HG02981 (cell line): ENCODE measurements at regions not wholly inside any gene's neighbourhood (a gene's known extent, or its start where the extent isn't known, plus 50 kb on each side); places are given as distances from the start of the nearest gene placed in this dataset.
"Not testable (repeated sequence)": the region's sequence is repeated elsewhere in the genome, so short reads cannot be mapped to it uniquely, and the experiment has no call there.

ENCODE experiments used
- ATAC-seq: cut with Tn5 transposase; IDR thresholded peaks from one replicate; pipeline ENCODE4 v1.9.1; 2021; ENCODE audit warnings: mild to moderate bottlenecking, moderate library complexity; ENCODE audit not compliant: unreplicated experiment

DNA sequence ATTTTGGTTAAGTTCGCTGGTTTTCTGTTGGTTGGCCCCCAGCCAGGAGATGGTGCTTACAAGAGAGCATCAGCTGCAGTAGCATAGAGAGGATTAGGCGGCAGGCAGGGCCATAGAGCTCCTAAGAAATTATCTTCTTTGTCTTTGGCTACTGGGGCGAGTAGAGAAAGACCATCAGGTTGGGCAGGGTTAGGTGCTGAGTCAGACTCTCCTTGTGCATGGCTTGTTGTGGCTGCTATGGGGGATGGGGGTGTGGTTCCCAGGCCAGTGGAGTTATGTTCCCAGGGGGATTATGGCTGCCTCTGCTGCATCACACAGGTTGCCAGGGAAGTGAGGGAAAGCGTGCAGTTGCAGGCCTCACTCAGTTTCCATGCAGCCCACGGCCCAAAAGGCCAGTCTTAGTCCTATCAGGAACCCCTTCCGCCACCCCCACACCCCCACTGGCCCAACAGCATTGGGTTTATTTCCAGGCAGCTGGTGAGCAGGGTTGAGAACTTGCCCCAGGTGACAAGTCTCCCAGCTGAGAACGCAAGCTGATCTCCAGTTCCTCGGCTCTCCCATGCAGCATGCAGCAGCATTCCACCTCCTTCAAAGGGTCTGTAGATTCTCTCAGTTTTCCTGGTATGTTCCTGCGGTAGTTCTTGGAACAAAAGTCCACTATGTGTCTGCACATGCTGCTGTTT lies 243.7 kb downstream of the UTRN start:
- ATAC-seq, result peak; percentile 77

DNA sequence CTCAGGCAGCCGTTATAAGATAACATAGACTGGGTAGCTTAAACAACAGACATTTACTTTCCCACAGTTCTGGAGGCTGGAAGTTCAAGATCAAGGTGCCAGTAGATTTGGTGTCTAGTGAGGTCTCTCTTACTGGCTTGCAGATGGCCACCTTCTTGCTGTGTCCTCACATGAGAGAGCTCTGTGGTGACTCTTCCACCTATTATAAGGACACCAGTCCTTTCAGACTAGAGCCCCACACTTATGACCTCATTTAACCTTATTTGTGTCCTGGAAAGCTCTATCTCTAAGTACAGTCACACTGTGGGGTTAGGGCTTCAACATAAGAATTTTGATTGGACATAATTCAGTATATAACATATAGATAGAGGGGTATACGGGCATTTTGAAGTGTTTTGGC lies 245.0 kb downstream of the UTRN start:
- no peak for ATAC-seq

DNA sequence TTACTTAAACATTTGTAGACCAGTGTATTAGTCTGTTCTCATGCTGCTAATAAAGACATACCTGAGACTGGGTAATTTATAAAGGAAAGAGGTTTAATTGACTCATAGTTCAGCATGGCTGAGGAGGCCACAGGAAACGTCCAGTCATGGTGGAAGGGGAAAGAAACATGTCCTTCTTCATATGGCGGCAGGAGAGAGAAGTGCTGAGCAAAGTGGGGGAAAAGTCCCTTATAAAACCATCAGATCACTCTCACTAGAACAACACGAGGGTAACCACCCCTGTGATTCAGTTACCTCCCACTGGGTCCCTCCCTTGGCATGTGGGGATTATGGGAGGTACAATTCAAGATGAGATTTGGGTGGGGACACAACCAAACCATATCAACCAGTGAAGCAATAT lies 247.1 kb downstream of the UTRN start:
- not testable (repeated sequence) for ATAC-seq

DNA sequence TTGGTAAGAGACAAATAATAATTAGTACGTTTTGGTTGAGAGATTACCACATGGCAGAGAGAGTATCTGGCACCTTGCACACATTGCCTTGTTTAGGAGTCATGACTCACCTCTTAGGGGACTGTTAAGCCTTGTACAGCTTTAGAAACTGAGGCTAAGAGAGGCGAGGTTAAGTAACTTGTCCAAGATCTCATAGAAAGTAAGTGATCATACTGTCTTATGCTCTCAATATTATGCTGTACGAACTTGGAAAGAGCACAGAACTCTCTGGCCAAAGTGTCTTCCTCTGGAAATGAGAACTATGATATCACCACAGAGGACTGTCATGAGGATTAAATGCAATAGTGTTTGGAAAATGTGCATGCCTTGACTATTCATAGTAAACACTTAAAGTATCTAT lies 249.0 kb downstream of the UTRN start:
- ATAC-seq, result no peak

DNA sequence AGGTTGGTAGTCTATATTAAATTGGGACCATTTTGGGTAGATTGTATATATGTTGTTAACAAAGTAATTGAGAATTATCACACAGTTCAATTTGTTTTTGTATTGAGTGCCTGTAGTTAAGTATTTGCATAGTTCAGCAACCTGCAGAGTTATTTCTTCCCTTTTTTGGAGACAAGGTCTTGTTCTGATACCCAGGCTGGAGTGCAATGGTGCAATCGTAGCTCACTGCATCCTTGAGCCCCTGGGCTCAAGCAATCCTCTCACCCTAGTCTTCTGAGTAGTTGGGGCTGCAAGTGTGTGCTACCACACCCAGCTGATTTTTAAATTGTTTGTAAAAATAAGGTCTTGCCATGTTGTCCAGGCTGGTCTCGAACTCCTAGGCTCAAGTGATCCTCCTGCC lies 250.5 kb downstream of the UTRN start:
- ATAC-seq, result no peak

DNA sequence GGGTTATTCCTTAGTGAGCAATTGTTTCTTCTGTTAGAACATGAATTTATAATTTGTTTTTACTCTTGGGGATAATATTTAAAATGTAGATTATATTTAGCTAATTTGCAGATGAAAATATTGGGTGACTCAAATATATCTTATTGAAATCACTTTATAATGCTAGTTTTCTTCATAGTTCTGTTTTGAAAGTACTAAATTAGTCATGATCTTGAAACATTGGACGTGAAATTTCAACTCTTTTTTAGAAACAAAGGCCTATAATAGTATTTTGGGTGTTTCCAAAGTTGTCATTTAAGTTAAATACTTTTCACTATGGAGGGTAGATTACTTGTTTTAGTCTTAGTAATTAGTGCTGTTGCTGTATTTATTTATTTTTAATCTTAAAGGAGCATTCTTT lies 250.9 kb downstream of the UTRN start:
- no peak for ATAC-seq

DNA sequence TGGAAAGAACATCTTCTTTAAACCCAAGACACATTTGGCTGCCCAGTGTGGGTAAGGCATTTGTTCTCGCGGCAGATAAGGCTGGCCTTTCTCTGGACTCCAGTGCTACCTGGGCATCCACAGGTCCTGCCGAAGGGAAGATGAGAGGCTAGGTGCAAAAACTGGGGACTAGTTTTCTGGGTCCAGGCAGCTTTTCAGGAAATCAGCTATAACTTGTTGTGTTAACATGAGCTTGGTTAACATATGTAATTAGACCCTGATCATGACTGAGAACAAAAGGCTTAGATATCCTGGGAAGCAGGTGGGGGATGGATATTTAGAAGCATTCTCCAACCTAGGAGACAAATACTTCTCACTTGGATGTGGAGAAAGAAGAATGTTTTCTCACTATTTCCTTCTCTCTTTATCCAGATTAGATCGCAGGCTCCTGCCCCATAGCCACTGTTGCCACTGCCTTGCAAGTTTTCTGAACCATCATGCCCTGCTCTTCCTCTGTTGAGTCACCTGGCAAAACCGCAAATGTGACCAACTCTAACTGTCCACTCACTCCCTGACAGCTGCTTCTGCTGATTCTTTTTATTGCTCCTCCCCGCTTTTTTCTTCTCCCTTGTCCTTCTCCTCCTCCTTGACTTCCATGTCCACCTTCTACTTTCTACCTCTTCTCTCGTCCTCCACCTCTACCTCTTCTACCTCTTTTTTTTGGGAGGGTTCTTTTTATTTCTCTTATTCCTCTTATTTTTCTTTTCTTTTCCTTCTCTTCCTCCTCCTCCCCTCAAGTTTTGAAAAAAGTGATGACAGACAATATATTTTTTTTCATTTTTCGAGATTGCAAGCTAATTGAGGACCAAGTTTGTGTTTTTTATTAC lies 258.1 kb downstream of the UTRN start:
- no peak for ATAC-seq

DNA sequence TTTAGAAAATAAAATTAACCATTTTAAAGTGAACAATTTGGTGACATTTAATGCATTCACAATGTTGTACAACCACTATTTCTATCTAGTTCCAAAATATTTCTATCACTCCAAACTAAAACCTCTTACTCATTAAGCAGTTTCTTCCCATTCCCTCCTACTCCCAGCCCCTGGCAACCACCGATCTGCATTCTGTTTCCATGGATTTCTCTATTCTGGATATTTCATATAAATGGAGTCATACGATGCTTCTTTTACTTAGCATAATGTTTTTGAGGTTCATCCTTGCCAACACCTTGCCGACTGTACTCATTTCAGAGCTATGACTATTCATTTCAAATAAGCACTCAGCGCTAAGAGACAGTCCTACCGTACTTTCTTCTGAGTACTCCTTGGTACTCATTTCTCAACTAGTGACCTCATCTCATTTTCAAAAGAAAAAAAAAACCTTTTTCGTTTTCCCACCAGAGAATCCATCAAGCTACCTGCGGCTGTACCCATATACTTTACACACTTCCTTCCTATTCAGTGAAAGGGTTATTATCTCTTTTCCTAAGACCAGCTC lies 259.2 kb downstream of the UTRN start:
- ATAC-seq, result no peak

DNA sequence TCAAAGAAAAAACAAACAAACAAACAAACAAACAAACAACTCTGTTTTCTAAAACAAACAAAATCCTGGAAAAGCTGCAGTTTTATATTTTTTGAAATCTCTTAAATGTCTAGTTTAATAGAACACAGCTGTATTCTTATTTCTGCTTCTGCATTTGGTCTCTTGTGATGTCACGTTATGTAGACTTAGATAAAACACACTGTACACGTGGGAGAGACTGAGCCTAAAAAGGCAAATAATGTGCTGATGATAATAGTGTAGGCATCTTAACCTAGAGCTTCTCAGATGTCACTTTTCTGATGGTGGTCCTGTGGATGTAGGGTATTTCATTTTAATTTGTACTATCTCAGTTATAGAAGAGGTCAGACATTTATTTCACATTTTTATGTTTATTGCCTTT lies 261.7 kb downstream of the UTRN start:
- ATAC-seq, result no peak

DNA sequence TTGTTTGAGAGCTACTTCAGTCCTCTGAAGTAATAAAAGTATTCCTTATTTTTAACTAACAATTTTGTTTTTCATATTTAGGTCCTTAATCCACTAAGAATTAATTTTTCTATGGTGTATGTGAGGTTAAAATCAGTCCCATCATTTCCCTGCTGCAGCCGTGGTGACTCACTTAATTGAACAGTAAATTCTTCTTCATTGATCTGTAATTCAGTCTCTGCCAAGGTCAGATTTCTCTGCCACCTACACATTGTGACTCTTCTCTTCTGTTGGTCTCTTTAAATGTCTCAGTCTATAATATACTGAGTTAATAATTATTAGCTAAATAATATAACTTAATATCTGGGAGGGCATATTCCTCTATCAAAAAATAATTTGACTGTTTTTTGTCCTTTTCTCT lies 262.3 kb downstream of the UTRN start:
- ATAC-seq, result no peak

DNA sequence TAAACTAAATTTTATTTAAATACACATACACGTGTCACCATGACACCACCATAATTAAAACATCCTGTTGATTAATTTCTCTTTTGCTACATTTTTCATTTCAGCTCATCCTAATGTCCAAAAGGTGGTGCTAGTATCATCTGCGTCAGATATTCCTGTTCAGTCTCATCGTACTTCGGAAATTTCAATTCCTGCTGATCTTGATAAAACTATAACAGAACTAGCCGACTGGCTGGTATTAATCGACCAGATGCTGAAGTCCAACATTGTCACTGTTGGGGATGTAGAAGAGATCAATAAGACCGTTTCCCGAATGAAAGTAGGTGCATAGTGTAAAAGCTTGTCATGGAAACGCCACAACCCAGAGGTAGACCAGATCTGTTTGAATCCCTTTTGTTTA lies 263.4 kb downstream of the UTRN start:
- ATAC-seq, result no peak

DNA sequence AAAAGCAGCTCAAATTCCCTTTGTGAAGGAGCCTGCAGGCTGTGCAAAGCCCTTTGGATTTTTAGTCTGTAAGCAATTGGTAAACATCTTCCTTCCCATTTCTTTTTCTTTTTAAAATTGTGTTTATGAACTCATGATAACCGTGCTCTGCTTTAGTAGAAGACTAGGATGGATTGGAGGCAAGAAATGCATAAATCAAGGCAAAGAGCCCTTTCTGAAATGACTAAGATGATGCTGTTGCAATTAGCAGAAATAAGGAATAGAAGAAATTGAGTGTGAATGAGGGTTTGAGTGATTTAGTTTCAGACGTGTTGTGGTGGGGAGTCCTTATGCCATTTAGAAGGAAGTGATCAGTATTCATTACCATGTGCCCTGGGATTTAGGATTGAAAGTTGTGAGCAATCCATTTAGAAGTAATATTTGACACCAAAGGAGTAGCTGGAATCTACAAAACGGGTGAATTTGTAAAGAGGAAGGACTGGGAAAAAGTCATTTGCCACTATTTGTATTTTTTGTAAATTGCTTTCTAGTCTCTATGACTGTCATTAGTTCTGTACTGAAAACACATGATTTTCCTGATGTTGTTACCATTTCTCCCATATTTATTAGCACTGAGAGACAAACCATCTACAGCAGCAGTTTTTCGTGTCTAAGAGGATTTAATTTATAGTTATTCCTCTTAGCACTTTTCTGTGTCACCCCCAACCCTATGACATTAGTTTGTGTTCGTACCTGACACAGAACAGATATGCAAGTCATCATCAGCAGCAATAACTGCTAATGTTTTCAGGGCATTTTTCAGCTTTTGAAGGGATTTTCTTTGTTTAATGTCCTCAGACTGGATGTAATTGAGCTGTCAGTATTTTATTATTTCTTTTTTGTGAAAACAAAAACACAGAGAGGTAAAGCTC lies 265.0 kb downstream of the UTRN start:
- no peak for ATAC-seq

DNA sequence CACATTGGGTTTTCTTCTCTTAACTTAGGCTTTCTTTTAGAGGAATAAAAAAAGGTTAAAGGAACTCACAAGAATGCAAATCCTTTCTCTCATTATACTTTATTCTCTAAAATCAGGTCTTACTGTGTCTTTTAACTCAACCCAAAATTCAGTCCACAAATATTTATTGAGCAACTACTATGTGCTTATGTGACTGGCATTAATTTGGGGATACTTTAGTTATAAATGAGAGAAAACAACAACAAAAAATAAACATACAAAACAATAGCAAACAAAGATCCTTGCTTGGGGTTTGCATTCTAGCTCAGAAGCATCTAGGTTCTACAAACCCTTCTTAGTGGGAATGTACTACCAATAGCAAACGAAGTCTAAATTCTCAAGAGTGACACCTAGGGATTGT lies 266.2 kb downstream of the UTRN start:
- ATAC-seq, result no peak

DNA sequence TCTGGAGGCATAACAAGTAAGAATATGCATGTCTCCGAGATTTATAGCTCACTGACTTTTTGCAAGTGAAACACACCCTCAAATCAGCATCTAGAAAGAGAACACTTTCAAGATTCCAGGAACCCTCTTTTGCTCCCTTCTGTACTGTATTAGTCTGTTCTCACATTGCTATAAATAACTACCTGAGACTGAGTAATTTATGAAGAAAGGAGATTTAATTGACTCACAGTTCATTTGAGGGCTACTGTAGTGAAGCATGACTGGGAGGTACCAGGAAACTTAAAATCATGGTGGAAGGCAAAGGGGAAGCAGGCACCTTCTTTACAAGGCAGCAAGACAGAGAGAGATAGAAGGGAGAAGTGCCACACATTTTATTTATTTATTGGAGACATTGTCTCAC lies 269.9 kb downstream of the UTRN start:
- ATAC-seq, result no peak

DNA sequence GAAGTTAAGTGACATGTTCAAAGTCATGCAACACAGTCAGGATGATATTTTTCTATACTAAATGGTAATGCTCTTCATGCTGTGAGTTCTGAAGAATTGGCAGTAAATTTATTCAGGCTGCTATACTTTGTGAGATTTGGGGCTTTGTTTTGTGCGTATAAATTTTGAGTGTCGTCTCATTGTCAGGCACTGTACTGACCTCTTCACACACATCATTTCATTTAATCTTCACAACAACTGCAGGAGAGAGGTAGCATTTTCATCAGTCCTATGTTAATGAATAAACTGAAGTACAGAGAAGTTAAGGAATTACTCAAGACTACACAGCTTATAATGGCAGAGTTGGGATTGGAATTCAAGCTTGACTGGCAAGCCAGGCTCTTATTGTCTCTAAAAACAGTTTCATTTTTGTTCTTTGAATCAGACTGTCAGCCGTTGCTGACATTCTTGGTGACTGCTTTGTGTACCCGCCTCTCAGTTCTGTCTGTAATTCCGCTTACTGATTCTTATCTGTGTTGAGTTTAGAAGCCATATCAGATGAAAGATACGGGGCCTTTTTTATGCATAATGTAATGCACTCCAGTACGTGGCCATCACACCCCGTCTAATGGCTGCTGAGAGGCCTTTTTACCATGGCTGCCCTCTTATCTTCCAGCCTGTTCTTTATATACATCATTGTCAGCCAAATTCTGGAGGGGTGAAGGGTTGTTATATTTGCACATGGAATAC lies 274.9 kb downstream of the UTRN start:
- no peak for ATAC-seq

DNA sequence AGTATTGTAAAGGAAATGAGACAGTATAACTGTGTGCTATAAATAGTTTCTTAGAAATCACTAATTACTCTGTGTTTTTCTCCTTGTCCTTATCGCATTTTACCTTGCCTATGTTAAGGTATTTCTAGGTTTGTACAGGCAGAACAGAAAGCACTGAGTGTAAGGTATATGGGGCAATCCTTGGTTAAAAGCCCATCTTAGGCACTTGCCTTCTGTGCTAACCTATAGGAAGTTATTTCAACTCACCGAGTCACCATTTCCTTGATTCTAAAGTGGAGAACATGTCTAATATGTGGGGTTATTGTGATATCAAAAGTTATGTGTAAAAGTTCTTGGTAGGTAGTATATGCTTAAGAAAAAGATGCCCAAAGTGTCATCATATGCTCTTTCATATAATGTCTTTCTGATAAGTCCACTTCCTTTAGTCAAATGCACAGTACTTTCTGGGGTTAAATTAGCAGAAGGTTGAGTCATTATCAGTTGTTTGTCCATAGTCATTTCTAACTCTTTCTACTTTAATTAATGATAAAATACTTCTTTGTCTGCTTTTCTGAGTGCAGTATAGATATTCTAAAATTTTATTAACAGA lies 276.4 kb downstream of the UTRN start:
- ATAC-seq, result no peak

DNA sequence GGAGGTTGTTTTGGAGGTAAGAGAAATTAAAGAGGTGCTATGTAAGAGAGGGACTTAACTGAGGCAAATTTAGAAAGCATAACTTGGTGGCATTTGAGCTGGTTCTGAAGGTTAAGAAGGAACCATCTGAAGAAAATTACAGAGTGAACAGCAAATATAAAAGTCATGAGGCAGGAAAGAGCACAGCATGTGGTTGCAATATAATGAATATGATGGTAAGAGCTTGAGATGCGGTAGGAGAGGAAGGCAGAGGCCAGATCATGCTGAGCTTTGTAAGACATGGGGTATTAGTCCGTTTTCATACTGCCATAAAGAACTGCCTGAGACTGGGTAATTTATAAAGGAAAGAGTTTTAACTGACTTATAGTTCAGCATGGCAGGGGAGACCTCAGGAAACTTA lies 279.1 kb downstream of the UTRN start:
- ATAC-seq, result no peak

DNA sequence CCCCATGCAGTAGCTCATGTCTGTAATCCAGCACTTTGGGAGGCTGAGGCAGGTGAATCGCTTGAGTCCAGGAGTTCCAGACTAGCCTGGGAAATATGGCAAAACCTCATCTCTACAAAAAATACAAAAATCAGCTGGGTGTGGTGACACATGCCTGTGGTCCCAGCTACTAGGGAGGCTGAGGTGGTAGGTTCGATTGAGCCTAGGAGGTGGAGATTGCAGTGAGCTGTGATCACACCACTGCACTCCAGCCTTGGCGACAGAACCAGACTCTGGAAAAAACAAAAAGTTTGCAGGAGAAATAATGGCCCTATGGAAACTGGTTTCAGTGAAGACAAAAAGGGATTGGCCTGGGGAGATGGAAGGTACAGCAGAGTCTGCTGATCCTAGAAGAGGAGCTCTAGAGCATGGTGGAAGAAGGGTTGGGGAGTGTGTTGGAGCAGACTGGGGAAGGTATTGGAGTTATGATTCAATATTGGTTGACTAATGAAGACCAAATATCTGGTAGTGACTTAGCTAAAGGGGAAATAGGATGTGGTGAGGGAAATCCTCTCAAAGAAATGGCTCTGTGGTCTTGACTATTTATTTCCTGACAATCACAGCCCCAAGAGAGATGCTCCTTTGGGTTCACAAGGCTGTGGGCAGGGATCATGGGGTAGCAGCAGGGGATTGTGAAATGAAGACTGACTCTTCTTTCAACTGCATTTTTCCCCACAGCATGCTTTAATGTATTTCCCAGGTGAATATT lies 281.9 kb downstream of the UTRN start:
- ATAC-seq, result peak; percentile 46

DNA sequence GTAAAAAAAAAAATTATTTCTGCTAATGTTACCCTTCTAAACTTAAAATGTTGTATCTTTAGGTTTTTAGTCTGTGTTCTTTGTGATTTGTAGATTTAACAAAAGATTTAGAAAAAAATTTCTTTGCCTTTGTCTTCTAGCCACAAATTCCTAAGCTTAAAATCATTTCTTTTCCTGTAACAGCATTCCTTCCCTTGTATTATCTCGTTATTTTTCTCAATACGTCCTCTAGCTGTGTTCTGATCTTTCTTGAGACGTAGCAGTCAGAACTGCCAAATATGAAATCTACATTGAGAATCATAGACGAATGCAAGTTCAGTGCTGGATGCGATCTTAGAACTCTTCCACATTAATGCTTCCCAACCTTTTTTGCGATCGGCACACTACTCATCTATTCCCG lies 283.1 kb downstream of the UTRN start:
- ATAC-seq, result no peak
